BJ (cell line): ENCODE measurements at regions not wholly inside any gene's neighbourhood (a gene's known extent, or its start where the extent isn't known, plus 50 kb on each side); places are given as distances from the start of the nearest gene placed in this dataset.

ENCODE experiments used
- CTCF ChIA-PET: fragments of 350-600 bp; formaldehyde crosslinking; extraction: SDS; loops from one replicate; lab custom pipeline; 2021; ENCODE audit warnings: antibody characterized with exemption, inconsistent platforms; lab: Yijun Ruan, JAX
- POLR2A ChIA-PET: fragments of 300-600 bp; sonication (Branson Sonifier 250); formaldehyde crosslinking; extraction: SDS; loops from one replicate; lab custom pipeline; 2021; ENCODE audit warnings: antibody characterized with exemption; lab: Charles Lee
- DNase-seq: peaks from one replicate; pipeline ENCODE4 v3.0.0-alpha.2; 2011; ENCODE audit warnings: low read depth
- H3K27me3 ChIP-seq: 2 replicates; pipeline ENCODE4 v1.6.0; 2011; ENCODE audit warnings: low read length; ENCODE audit not compliant: control insufficient read depth, insufficient read depth
- H3K36me3 ChIP-seq: 2 replicates; pipeline ENCODE4 v1.5.1; 2011; ENCODE audit warnings: low read length; ENCODE audit not compliant: control insufficient read depth, insufficient read depth
- H3K4me3 ChIP-seq: 2 replicates; pipeline ENCODE4 v1.5.1; 2011; ENCODE audit warnings: low read depth, mild to moderate bottlenecking, control low read depth, low read length
- CTCF ChIP-seq: IDR thresholded peaks from 2 replicates; pipeline ENCODE4 v1.5.1; 2011; ENCODE audit warnings: low read depth, mild to moderate bottlenecking, control low read depth, inconsistent platforms, low read length, moderate library complexity; ENCODE audit not compliant: insufficient read depth

GRCh38 chr5:116942622-116943021 is 368.0 kb upstream of the SEMA6A start:
- Histone ChIP-seq H3K27me3 (no peaks in the 10 kb centered on the region), H3K36me3 (no peaks in the 10 kb centered on the region), H3K4me3 (no peak overlapping the region)
- CTCF ChIA-PET: no interaction called here
- peak; percentile 1 for DNase-seq
- TF ChIP-seq CTCF: no peak
- POLR2A ChIA-PET: no interaction called here

- ChIA-PET POLR2A (no interaction called here), CTCF (no interaction called here)
- Histone ChIP-seq H3K36me3 (no peaks in the 10 kb centered on the region), H3K27me3 (no peaks in the 10 kb centered on the region), H3K4me3 (no peak overlapping the region)
- no peak for DNase-seq
- TF ChIP-seq CTCF: no peak
These were observed 365.0 kb upstream of the SEMA6A start for GRCh38 chr5:116939641-116940040.

- no peak for TF ChIP-seq CTCF
- Histone ChIP-seq H3K27me3 (no peaks in the 10 kb centered on the region), H3K36me3 (no peaks in the 10 kb centered on the region), H3K4me3 (no peak overlapping the region)
- CTCF ChIA-PET: no interaction called here
- no peak for DNase-seq
- POLR2A ChIA-PET: no interaction called here
These were observed 363.9 kb upstream of the SEMA6A start for GRCh38 chr5:116938488-116938887.

- no peaks in the 10 kb centered on the region for H3K27me3 ChIP-seq
- no peak for TF ChIP-seq CTCF
- H3K36me3 ChIP-seq: no peaks in the 10 kb centered on the region
- no peak overlapping the region for H3K4me3 ChIP-seq
- ChIA-PET POLR2A (no interaction called here), CTCF (no interaction called here)
- no peak for DNase-seq
These were observed 361.0 kb upstream of the SEMA6A start for GRCh38 chr5:116935561-116936162.

GRCh38 chr5:116930616-116931015 is 356.0 kb upstream of the SEMA6A start:
- DNase-seq: no peak
- Histone ChIP-seq H3K36me3 (no peaks in the 10 kb centered on the region), H3K4me3 (no peak overlapping the region), H3K27me3 (no peaks in the 10 kb centered on the region)
- CTCF ChIA-PET: no interaction called here
- no peak for TF ChIP-seq CTCF
- POLR2A ChIA-PET: no interaction called here
